Heart left ventricle (tissue), 16 donors: ENCODE measurements at regions not wholly inside any gene's neighbourhood (a gene's known extent, or its start where the extent isn't known, plus 50 kb on each side); places are given as distances from the start of the nearest gene placed in this dataset.

Experiments
- ATAC-seq, 4 donors: fragments of 200-7000 bp; cut with Tn5 transposase; one replicate each; pipeline ENCODE4 v1.9.1; 2020 to 2022; ENCODE audit warnings: moderate library complexity in 4 of 4, mild to moderate bottlenecking in 3 of 4, moderate number of reproducible peaks in 1 of 4
- DNase-seq, 5 donors: peaks; one replicate each; pipeline ENCODE4 v3.0.0-alpha.2; 2020
- H3K27ac ChIP-seq, 12 donors: fragments of 200-600 bp; sonication (generic) in 4 of 12; one replicate each; pipeline versions ENCODE4 v1.5.0 to v1.8.0; 2016 to 2022; ENCODE audit warnings: mild to moderate bottlenecking in 2 of 12
- H3K27me3 ChIP-seq, 9 donors: fragments of 200-600 bp; sonication (generic) in 2 of 9; one replicate each; pipeline versions ENCODE4 v1.5.1 to v1.8.0; 2016 to 2022; ENCODE audit warnings: mild to moderate bottlenecking in 3 of 9
- H3K36me3 ChIP-seq, 9 donors: fragments of 200-600 bp; sonication (generic) in 2 of 9; one replicate each; pipeline versions ENCODE4 v1.5.0 to v1.8.0; 2018 to 2022; ENCODE audit warnings: mild to moderate bottlenecking in 2 of 9
- H3K4me1 ChIP-seq, 12 donors: fragments of 200-600 bp; sonication (generic) in 4 of 12; one replicate each; pipeline versions ENCODE4 v1.5.0 to v1.8.0; 2016 to 2022; ENCODE audit warnings: mild to moderate bottlenecking in 3 of 12
- H3K4me3 ChIP-seq, 12 donors: fragments of 200-600 bp; sonication (generic) in 4 of 12; one replicate each; pipeline versions ENCODE4 v1.5.0 to v1.8.0; 2017 to 2022; ENCODE audit warnings: mild to moderate bottlenecking in 9 of 12, moderate library complexity in 4 of 12
- H3K9me3 ChIP-seq, 12 donors: fragments of 200-600 bp; sonication (generic) in 4 of 12; one replicate each; pipeline versions ENCODE4 v1.5.0 to v1.8.0; 2016 to 2022; ENCODE audit warnings: mild to moderate bottlenecking in 1 of 12
- POLR2A ChIP-seq, 2 donors: fragments of 450-650 bp; IDR thresholded peaks; one replicate each; pipeline ENCODE4 v1.6.1; 2017; ENCODE audit warnings: antibody characterized with exemption in 2 of 2, mild to moderate bottlenecking in 2 of 2, moderate library complexity in 2 of 2
- WGBS, 4 donors: extraction: QIAGEN DNeasy Blood & Tissue Kit in 2 of 4; methylation state at CpG; one replicate each; pipeline versions ENCODE4 v1.1.5 to v1.1.7; 2013 to 2018; 5-methylcytosine and 5-hydroxymethylcytosine counted together
- intact Hi-C, 10 donors: fragments of 100-400 bp; cut with DNase I; formaldehyde crosslinking; loops; one replicate each; pipeline versions ENCODE4 v1.11.1 to v1.14.2; 2022
- TF ChIP-seq, protein P1 (sequence below), 12 donors: fragments of 200-600 bp; sonication (generic) in 4 of 12; IDR thresholded peaks; one replicate each; pipeline versions ENCODE4 v1.5.0 to v1.8.0; 2018 to 2022; ENCODE audit warnings: antibody characterized with exemption in 12 of 12, mild to moderate bottlenecking in 5 of 12
- donor health status: ischemic (EF 13 %, LVEDD 7.1; RV severe dilation, severe dysfunction).
- donor health status: healthy with polysubstance abuse.
- donor health status: DM: no; HTN: yes; CAD: no.
- donor health status: DM: no; HTN: no; CAD: no.
- donor health status: ischemic (EF 25% LVEDD 6.9; RV normal size, moderate dysfunction).
- donor health status: ischemic (EF 25% LVEDD 5.7; RV mildly dilated, moderate dysfunction).
- donor health status: healthy.
- donor health status: DM: yes; HTN: yes; CAD: no.
- donor health status: ischemic (EF 35%, LVEDD 5.7; RV mildly dilated, moderate dysfunction).
- donor health status: nonischemic (EF 11% LVEDD 7.7; RV severe dilation, severe dysfunction).
- donor health status: DM: yes; HTN: yes; CAD: no.
- donor health status: PGD.
- donor health status: ischemic (EF 29% LVEDD 5.4; RV normal size, mild dysfunction).
- donor health status: nonischemic (EF 23%, LVEDD 6.1; RV moderate dilation, normal function).

DNA sequence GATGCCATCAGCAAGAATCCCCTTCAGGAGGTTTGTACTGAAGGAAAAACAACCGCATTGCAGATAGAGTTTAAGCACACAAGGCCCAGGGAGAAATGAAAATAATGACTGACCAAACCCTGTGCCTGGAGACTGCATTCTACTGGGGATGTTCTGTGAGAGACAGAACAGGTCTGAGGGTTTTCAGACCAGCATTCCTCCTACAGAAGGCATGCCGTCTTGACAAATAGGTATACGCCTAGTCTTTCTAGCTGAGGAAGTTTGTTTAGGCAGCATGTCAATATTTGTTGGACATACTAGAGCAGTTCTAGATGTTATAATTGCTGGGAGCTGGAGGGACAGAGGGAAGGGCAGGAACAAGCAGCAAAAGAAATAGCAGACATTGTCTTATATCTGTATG lies 68.4 kb upstream of the SCOC start:
- peaks cover 0 to 22% (median 10%) of the 10 kb centered on the region in 12 donors for H3K4me1 ChIP-seq
- H3K27me3 ChIP-seq = no peaks in the 10 kb centered on the region
- no peaks in the 10 kb centered on the region for H3K36me3 ChIP-seq
- H3K9me3 ChIP-seq = no peaks in the 10 kb centered on the region
- 64 to 78% (median 70%) methylated on average over 3 of the region's 3 CpGs for WGBS, 4 donors
- H3K4me3 ChIP-seq = no peak overlapping the region
- no peak overlapping the region for H3K27ac ChIP-seq
- no peak for DNase-seq
- intact Hi-C loops = no loop called here
- ATAC-seq = no peak
- TF ChIP-seq, protein P1, sequence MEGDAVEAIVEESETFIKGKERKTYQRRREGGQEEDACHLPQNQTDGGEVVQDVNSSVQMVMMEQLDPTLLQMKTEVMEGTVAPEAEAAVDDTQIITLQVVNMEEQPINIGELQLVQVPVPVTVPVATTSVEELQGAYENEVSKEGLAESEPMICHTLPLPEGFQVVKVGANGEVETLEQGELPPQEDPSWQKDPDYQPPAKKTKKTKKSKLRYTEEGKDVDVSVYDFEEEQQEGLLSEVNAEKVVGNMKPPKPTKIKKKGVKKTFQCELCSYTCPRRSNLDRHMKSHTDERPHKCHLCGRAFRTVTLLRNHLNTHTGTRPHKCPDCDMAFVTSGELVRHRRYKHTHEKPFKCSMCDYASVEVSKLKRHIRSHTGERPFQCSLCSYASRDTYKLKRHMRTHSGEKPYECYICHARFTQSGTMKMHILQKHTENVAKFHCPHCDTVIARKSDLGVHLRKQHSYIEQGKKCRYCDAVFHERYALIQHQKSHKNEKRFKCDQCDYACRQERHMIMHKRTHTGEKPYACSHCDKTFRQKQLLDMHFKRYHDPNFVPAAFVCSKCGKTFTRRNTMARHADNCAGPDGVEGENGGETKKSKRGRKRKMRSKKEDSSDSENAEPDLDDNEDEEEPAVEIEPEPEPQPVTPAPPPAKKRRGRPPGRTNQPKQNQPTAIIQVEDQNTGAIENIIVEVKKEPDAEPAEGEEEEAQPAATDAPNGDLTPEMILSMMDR (IDR thresholded peaks at IDR 0.05) = no peak

DNA sequence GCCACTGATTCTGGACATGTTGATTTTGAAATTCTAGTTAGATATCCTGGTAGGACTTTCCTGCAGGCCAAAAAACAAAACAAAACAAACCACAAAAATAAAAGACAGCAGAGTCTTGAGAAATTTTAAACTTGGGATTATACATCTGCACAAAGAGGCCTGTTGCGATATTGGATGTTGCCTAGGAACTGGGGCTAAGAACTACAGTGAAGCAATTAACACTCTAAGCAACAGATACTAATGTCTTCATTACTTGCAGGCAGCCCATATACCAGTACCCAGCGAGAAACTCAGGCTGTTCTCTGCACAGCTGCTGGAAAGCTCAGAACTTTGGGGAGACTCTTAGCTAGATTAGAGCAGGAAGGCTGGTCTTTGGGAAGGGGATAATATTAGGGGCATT lies 69.1 kb upstream of the SCOC start:
- TF ChIP-seq, protein P1 (IDR thresholded peaks at IDR 0.05) = no peak
- TF ChIP-seq POLR2A (IDR thresholded peaks at IDR 0.05) = no peak
- ATAC-seq = no peak
- WGBS, 4 donors = 95 to 97% (median 97%) methylated on average over 2 of the region's 2 CpGs
- Histone ChIP-seq H3K4me1 (peaks cover 0 to 17% (median 9%) of the 10 kb centered on the region in 12 donors), H3K9me3 (no peaks in the 10 kb centered on the region), H3K36me3 (no peaks in the 10 kb centered on the region), H3K27ac (no peak overlapping the region), H3K27me3 (no peaks in the 10 kb centered on the region), H3K4me3 (no peak overlapping the region)
- no peak for DNase-seq
- intact Hi-C loops = no loop called here

GRCh38 chr4:140302151-140302859 lies 71.1 kb upstream of the SCOC start:
- intact Hi-C loops = no loop called here
- TF ChIP-seq POLR2A (IDR thresholded peaks at IDR 0.05) = no peak
- TF ChIP-seq, protein P1 (IDR thresholded peaks at IDR 0.05) = no peak
- no peak for DNase-seq
- Histone ChIP-seq H3K4me1 (no peaks in the 10 kb centered on the region), H3K4me3 (no peak overlapping the region), H3K36me3 (no peaks in the 10 kb centered on the region), H3K9me3 (no peaks in the 10 kb centered on the region), H3K27me3 (peaks cover 0 to 1% (median 0%) of the 10 kb centered on the region in 9 donors), H3K27ac (no peak overlapping the region)
- no peak for ATAC-seq
- 64 to 75% (median 70%) methylated on average over 7 of the region's 7 CpGs for WGBS, 4 donors

DNA sequence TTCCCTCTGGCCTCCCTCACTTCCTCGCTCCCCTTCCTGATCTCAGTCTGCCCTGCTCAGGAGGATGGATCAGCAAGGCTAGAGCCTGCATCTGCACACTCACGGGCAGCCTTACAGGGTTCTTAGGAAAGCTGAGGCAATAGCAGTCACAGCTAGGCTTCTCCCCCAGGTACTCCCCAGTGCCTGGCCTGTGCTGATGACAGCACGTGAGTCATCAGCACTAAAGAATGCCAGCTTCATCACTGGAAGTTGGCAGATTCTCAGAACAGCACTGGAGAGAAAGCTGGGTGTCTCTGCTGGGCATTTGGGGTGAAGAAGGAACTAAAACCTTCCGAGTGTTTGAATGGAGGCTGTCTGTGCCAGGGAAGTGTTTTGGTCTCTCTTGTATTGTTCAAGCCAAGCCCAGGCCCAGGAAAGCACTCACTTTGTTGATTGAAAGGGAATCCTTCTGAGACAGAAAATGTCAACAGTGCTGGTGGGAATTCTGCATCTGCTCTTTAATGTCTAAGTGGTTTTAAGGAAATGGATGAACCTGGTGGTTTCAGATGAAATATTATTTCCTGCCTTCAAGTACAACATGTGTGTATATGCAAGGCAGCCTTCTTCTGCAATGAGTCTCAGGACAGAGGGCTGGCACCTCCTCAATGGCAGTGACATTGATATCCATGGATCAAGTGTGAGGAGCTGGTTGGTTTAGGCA lies 73.0 kb upstream of the SCOC start:
- DNase-seq (peak in 1 of 5 donors; percentile 34), ATAC-seq (peak in 3 of 4 donors; percentile 28 to 63 (median 62))
- Histone ChIP-seq H3K36me3 (no peaks in the 10 kb centered on the region), H3K27me3 (peaks cover 0 to 3% (median 0%) of the 10 kb centered on the region in 9 donors), H3K4me1 (peaks cover 0 to 7% (median 0%) of the 10 kb centered on the region in 12 donors), H3K9me3 (no peaks in the 10 kb centered on the region), H3K27ac (no peak overlapping the region), H3K4me3 (no peak overlapping the region)
- no peak for TF ChIP-seq POLR2A (IDR thresholded peaks at IDR 0.05)
- TF ChIP-seq, protein P1 (IDR thresholded peaks at IDR 0.05) = no peak
- 62 to 73% (median 67%) methylated on average over 3 to 4 of the region's 4 CpGs for WGBS, 4 donors
- intact Hi-C loops = no loop called here
